SU-DHL-6 (cell line): ENCODE measurements at regions not wholly inside any gene's neighbourhood (a gene's known extent, or its start where the extent isn't known, plus 50 kb on each side); places are given as distances from the start of the nearest gene placed in this dataset.

Source experiments
- H2AFZ ChIP-seq: fragments of 200-600 bp; sonication (generic); 2 replicates; pipeline ENCODE4 v1.6.1; 2014; ENCODE audit warnings: low read depth, mild to moderate bottlenecking, moderate library complexity, mixed read lengths, antibody characterized with exemption, low read length; ENCODE audit not compliant: severe bottlenecking
- H3F3A ChIP-seq: fragments of 200-600 bp; shearing (Covaris generic); 2 replicates; pipeline ENCODE4 v1.6.0; 2016; ENCODE audit warnings: antibody characterized with exemption, mild to moderate bottlenecking; ENCODE audit not compliant: insufficient read depth
- H3K27ac ChIP-seq: fragments of 200-600 bp; sonication (generic); 2 replicates; pipeline ENCODE4 v1.5.1; 2016; ENCODE audit warnings: low read depth, mild to moderate bottlenecking, low read length, moderate library complexity, mixed read lengths
- H3K27me3 ChIP-seq: fragments of 200-600 bp; sonication (generic), shearing (Covaris generic); 2 replicates; pipeline ENCODE4 v1.6.0; 2014; ENCODE audit warnings: mild to moderate bottlenecking, low read length
- H3K36me3 ChIP-seq: fragments of 200-600 bp; sonication (generic); 2 replicates; pipeline ENCODE4 v1.6.1; 2014; ENCODE audit warnings: mild to moderate bottlenecking, low read length, mixed read lengths
- H3K4me2 ChIP-seq: fragments of 300-600, 200-600 bp; shearing (Covaris generic), sonication (generic); 2 replicates; pipeline ENCODE4 v1.6.0; 2014; ENCODE audit warnings: low read length, low read depth, mild to moderate bottlenecking; ENCODE audit not compliant: poor library complexity, severe bottlenecking
- H3K4me3 ChIP-seq: fragments of 200-600 bp; sonication (generic); 2 replicates; pipeline ENCODE4 v1.5.1; 2014; ENCODE audit warnings: antibody characterized with exemption, low read length, mild to moderate bottlenecking, mixed read lengths; ENCODE audit not compliant: insufficient read depth, poor library complexity, severe bottlenecking
- H3K79me2 ChIP-seq: fragments of 200-600 bp; sonication (generic); 2 replicates; pipeline ENCODE4 v1.6.1; 2014; ENCODE audit warnings: mild to moderate bottlenecking, low read length, moderate library complexity; ENCODE audit not compliant: insufficient read depth
- H3K9ac ChIP-seq: fragments of 200-600 bp; sonication (generic); 2 replicates; pipeline ENCODE4 v1.7.0; 2014; ENCODE audit warnings: mild to moderate bottlenecking, low read length
- H3K9me2 ChIP-seq: fragments of 200-600 bp; sonication (generic); replicated peaks from 2 replicates; pipeline ENCODE4 v1.6.1; 2014; ENCODE audit warnings: low read length; ENCODE audit not compliant: insufficient read depth
- H3K9me3 ChIP-seq: fragments of 200-600 bp; sonication (generic); 2 replicates; pipeline ENCODE4 v1.6.1; 2014; ENCODE audit warnings: low read length, mixed read lengths; ENCODE audit not compliant: insufficient read depth
- H4K20me1 ChIP-seq: fragments of 200-600 bp; sonication (generic); 2 replicates; pipeline ENCODE4 v1.6.1; 2014; ENCODE audit warnings: low read depth, mild to moderate bottlenecking, antibody characterized with exemption, low read length, moderate library complexity, mixed read lengths
- CTCF ChIP-seq: fragments of 200-600 bp; sonication (generic); IDR thresholded peaks from one replicate; pipeline ENCODE4 v1.5.1; 2017; ENCODE audit warnings: antibody characterized with exemption, mild to moderate bottlenecking, low read length, moderate library complexity; ENCODE audit not compliant: insufficient read depth, poor library complexity, severe bottlenecking
- EZH2phosphoT487 ChIP-seq: fragments of 200-600 bp; sonication (generic), shearing (Covaris generic); conservative IDR thresholded peaks from 2 replicates; pipeline ENCODE4 v1.6.1; 2018; ENCODE audit warnings: mild to moderate bottlenecking, antibody characterized with exemption, low read length, moderate library complexity, mixed read lengths

GRCh38 chr2:19295998-19296502 is 62.4 kb downstream of the OSR1 start:
- H3K9ac ChIP-seq = no peak overlapping the region
- no peaks in the 10 kb centered on the region for H3F3A ChIP-seq
- H3K9me2 ChIP-seq = no peaks in the 10 kb centered on the region
- no peak overlapping the region for H3K4me3 ChIP-seq
- H3K9me3 ChIP-seq = no peaks in the 10 kb centered on the region
- H3K27ac ChIP-seq = no peak overlapping the region
- no peak overlapping the region for H3K4me2 ChIP-seq
- no peaks in the 10 kb centered on the region for H3K79me2 ChIP-seq
- no peaks in the 10 kb centered on the region for H4K20me1 ChIP-seq
- H3K27me3 ChIP-seq = no peaks in the 10 kb centered on the region
- no peak overlapping the region for H2AFZ ChIP-seq
- no peaks in the 10 kb centered on the region for H3K36me3 ChIP-seq
- no peak for TF ChIP-seq EZH2phosphoT487
- TF ChIP-seq CTCF = no peak

GRCh38 chr2:19292007-19292406 is 66.4 kb downstream of the OSR1 start:
- TF ChIP-seq EZH2phosphoT487 = no peak
- TF ChIP-seq CTCF = no peak
- H3K27me3 ChIP-seq = no peaks in the 10 kb centered on the region
- no peaks in the 10 kb centered on the region for H3K9me2 ChIP-seq
- H3K9ac ChIP-seq = no peak overlapping the region
- H3F3A ChIP-seq = no peaks in the 10 kb centered on the region
- no peak overlapping the region for H3K27ac ChIP-seq
- H3K4me2 ChIP-seq = no peak overlapping the region
- no peaks in the 10 kb centered on the region for H3K36me3 ChIP-seq
- no peak overlapping the region for H3K4me3 ChIP-seq
- H4K20me1 ChIP-seq = no peaks in the 10 kb centered on the region
- no peaks in the 10 kb centered on the region for H3K9me3 ChIP-seq
- no peaks in the 10 kb centered on the region for H3K79me2 ChIP-seq
- no peak overlapping the region for H2AFZ ChIP-seq

GRCh38 chr2:19288291-19288690 is 70.1 kb downstream of the OSR1 start:
- no peaks in the 10 kb centered on the region for H3K79me2 ChIP-seq
- no peak overlapping the region for H3K4me3 ChIP-seq
- H3K27ac ChIP-seq = no peak overlapping the region
- no peak overlapping the region for H2AFZ ChIP-seq
- no peaks in the 10 kb centered on the region for H4K20me1 ChIP-seq
- no peak overlapping the region for H3K4me2 ChIP-seq
- H3K27me3 ChIP-seq = no peaks in the 10 kb centered on the region
- no peaks in the 10 kb centered on the region for H3K9me3 ChIP-seq
- H3K9me2 ChIP-seq = no peaks in the 10 kb centered on the region
- no peak for TF ChIP-seq EZH2phosphoT487
- no peak for TF ChIP-seq CTCF
- H3K36me3 ChIP-seq = no peaks in the 10 kb centered on the region
- no peak overlapping the region for H3K9ac ChIP-seq
- no peaks in the 10 kb centered on the region for H3F3A ChIP-seq

- Histone ChIP-seq H3F3A (no peaks in the 10 kb centered on the region), H3K79me2 (no peaks in the 10 kb centered on the region), H4K20me1 (no peaks in the 10 kb centered on the region), H3K4me2 (no peak overlapping the region), H3K9me2 (no peaks in the 10 kb centered on the region), H3K9ac (no peak overlapping the region), H3K27ac (no peak overlapping the region), H3K27me3 (no peaks in the 10 kb centered on the region), H3K9me3 (no peaks in the 10 kb centered on the region), H2AFZ (no peak overlapping the region), H3K36me3 (no peaks in the 10 kb centered on the region), H3K4me3 (no peak overlapping the region)
- no peak for TF ChIP-seq CTCF
- no peak for TF ChIP-seq EZH2phosphoT487
These were observed 71.1 kb downstream of the OSR1 start for GRCh38 chr2:19287324-19287723.
